WTC11 (cell line): ENCODE measurements at regions not wholly inside any gene's neighbourhood (a gene's known extent, or its start where the extent isn't known, plus 50 kb on each side); places are given as distances from the start of the nearest gene placed in this dataset.

Source experiments
- ATAC-seq: fragments of 200-7000 bp; cut with Tn5 transposase; 2 replicates; pipeline ENCODE4 v1.10.0; 2021; ENCODE audit warnings: mild to moderate bottlenecking, moderate library complexity
- CTCF ChIA-PET: fragments of 300-600 bp; sonication (Branson Sonifier 250); formaldehyde crosslinking; loops from one replicate; lab custom pipeline; 2021; ENCODE audit warnings: antibody characterized with exemption; lab: Charles Lee
- POLR2A ChIA-PET: fragments of 350-600 bp; sonication (Branson Sonifier 250); formaldehyde crosslinking; loops from one replicate; lab custom pipeline; 2021; ENCODE audit warnings: antibody characterized with exemption; lab: Charles Lee
- DNase-seq: peaks from one replicate; pipeline ENCODE4 v3.0.0; 2021; ENCODE audit warnings: low spot score
- H3K27ac Mint-ChIP-seq: 2 replicates; pipeline ENCODE4 v1.8.0; 2021; ENCODE audit warnings: mixed read lengths
- H3K27me3 Mint-ChIP-seq: 2 replicates; pipeline ENCODE4 v1.8.0; 2021; ENCODE audit warnings: low read depth, mild to moderate bottlenecking, moderate library complexity, mixed read lengths
- H3K36me3 Mint-ChIP-seq: 2 replicates; pipeline ENCODE4 v1.8.0; 2021; ENCODE audit warnings: mixed read lengths
- H3K4me1 Mint-ChIP-seq: 2 replicates; pipeline ENCODE4 v1.8.0; 2022; ENCODE audit warnings: mixed read lengths
- H3K4me3 Mint-ChIP-seq: 2 replicates; pipeline ENCODE4 v1.8.0; 2021; ENCODE audit warnings: mild to moderate bottlenecking, moderate library complexity, mixed read lengths
- H3K9me3 Mint-ChIP-seq: 2 replicates; pipeline ENCODE4 v1.8.0; 2021; ENCODE audit warnings: mixed read lengths
- ATF1 ChIP-seq: sonication (generic); formaldehyde crosslinking; IDR thresholded peaks from 2 replicates; pipeline ENCODE4 v1.8.1; 2023; ENCODE audit warnings: mild to moderate bottlenecking, moderate library complexity, missing genetic modification reagents
- ATF3 ChIP-seq: sonication (generic); formaldehyde crosslinking; conservative IDR thresholded peaks from 2 replicates; pipeline ENCODE4 v1.8.1; 2022; ENCODE audit warnings: mild to moderate bottlenecking, missing genetic modification reagents
- ATF6 ChIP-seq: sonication (generic); formaldehyde crosslinking; IDR thresholded peaks from 2 replicates; pipeline ENCODE4 v1.8.1; 2023; ENCODE audit warnings: mild to moderate bottlenecking, missing genetic modification reagents
- CDX4 ChIP-seq: fragments of 250-450 bp; sonication (Bioruptor Pico); IDR thresholded peaks from 2 replicates; pipeline ENCODE4 v1.9.0; 2021; ENCODE audit warnings: moderate library complexity, mild to moderate bottlenecking, inconsistent platforms, borderline replicate concordance
- CREM ChIP-seq: sonication (generic); formaldehyde crosslinking; IDR thresholded peaks from 2 replicates; pipeline ENCODE4 v1.8.1; 2022; ENCODE audit warnings: mild to moderate bottlenecking, missing genetic modification reagents, moderate library complexity
- EMX1 ChIP-seq: fragments of 250-450 bp; sonication (Bioruptor Pico); IDR thresholded peaks from 2 replicates; pipeline ENCODE4 v1.8.0; 2021; ENCODE audit warnings: mild to moderate bottlenecking
- ETV6 ChIP-seq: sonication (generic); formaldehyde crosslinking; IDR thresholded peaks from 2 replicates; pipeline ENCODE4 v1.8.1; 2022; ENCODE audit warnings: mild to moderate bottlenecking, missing genetic modification reagents
- FOXK1 ChIP-seq: sonication (generic); formaldehyde crosslinking; IDR thresholded peaks from 2 replicates; pipeline ENCODE4 v1.8.0; 2022; ENCODE audit warnings: mild to moderate bottlenecking, moderate library complexity, missing genetic modification reagents
- FOXP1 ChIP-seq: sonication (generic); formaldehyde crosslinking; IDR thresholded peaks from 2 replicates; pipeline ENCODE4 v1.8.0; 2022; ENCODE audit warnings: missing genetic modification reagents, mild to moderate bottlenecking, moderate library complexity, borderline replicate concordance
- GABPB1 ChIP-seq: sonication (generic); formaldehyde crosslinking; IDR thresholded peaks from 2 replicates; pipeline ENCODE4 v1.8.1; 2023; ENCODE audit warnings: mild to moderate bottlenecking, missing genetic modification reagents
- KAT7 ChIP-seq: sonication (generic); formaldehyde crosslinking; IDR thresholded peaks from 2 replicates; pipeline ENCODE4 v1.8.1; 2023; ENCODE audit warnings: missing genetic modification reagents, mild to moderate bottlenecking, borderline replicate concordance
- NR2C2 ChIP-seq: sonication (generic); formaldehyde crosslinking; IDR thresholded peaks from 2 replicates; pipeline ENCODE4 v1.8.0; 2022; ENCODE audit warnings: mild to moderate bottlenecking, missing genetic modification reagents
- NR3C1 ChIP-seq: sonication (generic); formaldehyde crosslinking; conservative IDR thresholded peaks from 2 replicates; pipeline ENCODE4 v1.8.1; 2023; ENCODE audit warnings: low read depth, mild to moderate bottlenecking, missing genetic modification reagents
- PREB ChIP-seq: sonication (generic); formaldehyde crosslinking; IDR thresholded peaks from 2 replicates; pipeline ENCODE4 v1.8.1; 2022; ENCODE audit warnings: mild to moderate bottlenecking, missing genetic modification reagents, moderate library complexity, borderline replicate concordance
- PRRX2 ChIP-seq: fragments of 250-450 bp; sonication (Bioruptor Pico); IDR thresholded peaks from 2 replicates; pipeline ENCODE4 v1.8.0; 2021; ENCODE audit warnings: mild to moderate bottlenecking
- TEAD4 ChIP-seq: sonication (generic); formaldehyde crosslinking; IDR thresholded peaks from 2 replicates; pipeline ENCODE4 v1.8.0; 2022; ENCODE audit warnings: mild to moderate bottlenecking, missing genetic modification reagents
- USF1 ChIP-seq: sonication (generic); formaldehyde crosslinking; IDR thresholded peaks from 2 replicates; pipeline ENCODE4 v1.8.0; 2022; ENCODE audit warnings: mild to moderate bottlenecking, missing genetic modification reagents
- ZBTB21 ChIP-seq: sonication (generic); formaldehyde crosslinking; IDR thresholded peaks from 2 replicates; pipeline ENCODE4 v1.8.1; 2023; ENCODE audit warnings: mild to moderate bottlenecking, missing genetic modification reagents, borderline replicate concordance
- ZMAT4 ChIP-seq: fragments of 250-450 bp; sonication (Bioruptor Pico); IDR thresholded peaks from 2 replicates; pipeline ENCODE4 v1.9.0; 2021; ENCODE audit warnings: mild to moderate bottlenecking
- ZNF121 ChIP-seq: sonication (generic); formaldehyde crosslinking; IDR thresholded peaks from 2 replicates; pipeline ENCODE4 v1.8.0; 2023; ENCODE audit warnings: missing genetic modification reagents
- ZNF281 ChIP-seq: sonication (generic); formaldehyde crosslinking; IDR thresholded peaks from 2 replicates; pipeline ENCODE4 v1.8.0; 2023; ENCODE audit warnings: mild to moderate bottlenecking, missing genetic modification reagents
- ZNF317 ChIP-seq: sonication (generic); formaldehyde crosslinking; IDR thresholded peaks from 2 replicates; pipeline ENCODE4 v1.8.1; 2023; ENCODE audit warnings: low read depth, mild to moderate bottlenecking, moderate library complexity, missing genetic modification reagents, borderline replicate concordance
- ZNF425 ChIP-seq: fragments of 250-450 bp; sonication (Bioruptor Pico); conservative IDR thresholded peaks from 2 replicates; pipeline ENCODE4 v1.9.0; 2021; ENCODE audit warnings: mild to moderate bottlenecking
- ZNF671 ChIP-seq: fragments of 250-450 bp; sonication (Bioruptor Pico); IDR thresholded peaks from 2 replicates; pipeline ENCODE4 v1.8.0; 2021; ENCODE audit warnings: mild to moderate bottlenecking

- no peak for TF ChIP-seq USF1 (CRISPR knock-in tag)
- no peak for TF ChIP-seq EMX1
- TF ChIP-seq NR3C1 (CRISPR knock-in tag), result no peak
- TF ChIP-seq, all 79 proteins: peak for 0
Measured at GRCh38 chr2:19068206-19068605, 290.2 kb downstream of the OSR1 start (continued).

GRCh38 chr2:19062370-19062769 is 296.1 kb downstream of the OSR1 start:
- Mint-ChIP-seq H3K9me3 (no peaks in the 10 kb centered on the region), H3K27ac (no peak overlapping the region), H3K4me1 (peaks cover 39% of the 10 kb centered on the region), H3K36me3 (no peaks in the 10 kb centered on the region), H3K4me3 (no peak overlapping the region), H3K27me3 (no peaks in the 10 kb centered on the region)
- no peak for ATAC-seq
- ChIA-PET CTCF (no interaction called here), POLR2A (interaction anchor here (0.6 kb wide), 1 partner anchor 243 kb away, joined by 6 read pairs; no protein-coding TSS in a partner anchor)
- TF ChIP-seq NR2C2 (CRISPR knock-in tag), result no peak
- TF ChIP-seq TEAD4, result no peak
- TF ChIP-seq ZNF671, result no peak
- no peak for TF ChIP-seq PREB (CRISPR knock-in tag)
- TF ChIP-seq CREM (CRISPR knock-in tag), result no peak
- TF ChIP-seq GABPB1 (CRISPR knock-in tag), result no peak
- TF ChIP-seq ZNF317 (CRISPR knock-in tag), result no peak
- TF ChIP-seq ZNF281 (CRISPR knock-in tag), result no peak
- no peak for TF ChIP-seq ATF6
- TF ChIP-seq ZNF121 (CRISPR knock-in tag), result no peak
- TF ChIP-seq ZNF425 (CRISPR knock-in tag), result no peak
- TF ChIP-seq FOXP1, result no peak
- no peak for TF ChIP-seq ETV6
- TF ChIP-seq PRRX2 (CRISPR knock-in tag), result no peak
- DNase-seq, result no peak

GRCh38 chr2:19059076-19059475 is 299.3 kb downstream of the OSR1 start:
- Mint-ChIP-seq H3K4me3 (no peak overlapping the region), H3K27ac (peak overlapping the region; percentile 78), H3K9me3 (peaks cover 2% of the 10 kb centered on the region), H3K4me1 (peaks cover 38% of the 10 kb centered on the region), H3K27me3 (no peaks in the 10 kb centered on the region), H3K36me3 (no peaks in the 10 kb centered on the region)
- POLR2A ChIA-PET, result no interaction called here
- ATAC-seq (peak; percentile 98), DNase-seq (peak; percentile 56)
- CTCF ChIA-PET, result no interaction called here
- TF ChIP-seq FOXK1 (CRISPR knock-in tag) (no peak), ZBTB21 (CRISPR knock-in tag) (no peak), CDX4 (no peak), KAT7 (no peak), ATF1 (CRISPR knock-in tag) (no peak), ZMAT4 (CRISPR knock-in tag) (no peak), EMX1 (no peak), ATF3 (CRISPR knock-in tag) (no peak)
